GM12878 (cell line): ENCODE measurements at regions not wholly inside any gene's neighbourhood (a gene's known extent, or its start where the extent isn't known, plus 50 kb on each side); places are given as distances from the start of the nearest gene placed in this dataset.

Source experiments
- ATAC-seq: fragments of 200-7000 bp; cut with Tn5 transposase; 3 replicates; pipeline ENCODE4 v1.9.1; 2020; ENCODE audit warnings: mild to moderate bottlenecking, moderate library complexity
- BruUV-seq: library from RNA; stranded (reverse); fragments of 400-500 nt; replicated peaks from 2 replicates; lab custom pipeline; 2021; lab: Mats Ljungman, UMichigan
- CTCF ChIA-PET: fragments of 300-600 bp; sonication (Branson Sonifier 250); formaldehyde crosslinking; extraction: SDS; loops from one replicate; lab custom pipeline; 2021; ENCODE audit warnings: inconsistent platforms; lab: Yijun Ruan, JAX
- POLR2A ChIA-PET: fragments of 350-600 bp; formaldehyde crosslinking; extraction: SDS; loops from one replicate; lab custom pipeline; 2021; ENCODE audit warnings: inconsistent platforms; lab: Charles Lee
- RAD21 ChIA-PET: fragments of 300-600 bp; sonication (Branson Sonifier 250); formaldehyde crosslinking; loops from one replicate; lab custom pipeline; 2023; ENCODE audit warnings: antibody characterized with exemption; ENCODE audit not compliant: unreplicated experiment; lab: Charles Lee
- SMC1A ChIA-PET: fragments of 300-600 bp; sonication (Branson Sonifier 250); formaldehyde crosslinking; loops from one replicate; lab custom pipeline; 2023; ENCODE audit not compliant: unreplicated experiment, uncharacterized antibody; lab: Charles Lee
- DNase-seq: peaks from one replicate; pipeline ENCODE4 v3.0.0-alpha.2; 2011; ENCODE audit warnings: low read depth, low spot score
- FAIRE-seq: peaks from 3 replicates; lab custom pipeline; 2011; peaks lifted over from hg19 to GRCh38; lab: Jason Lieb, UNC
- H2AFZ ChIP-seq: 2 replicates; pipeline ENCODE4 v1.6.0; 2011; ENCODE audit warnings: low read depth, low read length, control low read depth; ENCODE audit not compliant: control insufficient read depth
- H3K27ac ChIP-seq: 2 replicates; pipeline ENCODE4 v1.5.1; 2011; ENCODE audit warnings: control low read depth; ENCODE audit not compliant: control insufficient read depth, insufficient read depth
- H3K27me3 ChIP-seq, 2 experiments: replicated peaks in 1 of 2; 2 replicates each; pipeline versions ENCODE4 v1.6.0 to v1.6.1; 2011; ENCODE audit warnings: low read length in 1 of 2; ENCODE audit not compliant: control insufficient read depth in 2 of 2, insufficient read depth in 2 of 2
- H3K36me3 ChIP-seq, 2 experiments: 2 replicates each; pipeline ENCODE4 v1.5.1; 2011; ENCODE audit warnings: low read length in 1 of 2; ENCODE audit not compliant: control insufficient read depth in 2 of 2, insufficient read depth in 2 of 2
- H3K4me1 ChIP-seq: 2 replicates; pipeline ENCODE4 v1.6.1; 2011; ENCODE audit warnings: mild to moderate bottlenecking, low read length, moderate library complexity, mixed read lengths; ENCODE audit not compliant: control insufficient read depth, insufficient read depth
- H3K4me2 ChIP-seq: 2 replicates; pipeline ENCODE4 v1.6.0; 2011; ENCODE audit warnings: control low read depth; ENCODE audit not compliant: control insufficient read depth, insufficient read depth
- H3K4me3 ChIP-seq: fragments of 200-600 bp; sonication (generic); 2 replicates; pipeline ENCODE4 v1.5.1; 2016
- H3K79me2 ChIP-seq: 2 replicates; pipeline ENCODE4 v1.6.0; 2011; ENCODE audit warnings: low read length; ENCODE audit not compliant: control insufficient read depth, insufficient read depth
- H3K9ac ChIP-seq: 2 replicates; pipeline ENCODE4 v1.8.0; 2011; ENCODE audit warnings: low read length, control low read depth, mixed read lengths; ENCODE audit not compliant: control insufficient read depth, insufficient read depth
- H3K9me3 ChIP-seq: replicated peaks from 3 replicates; pipeline ENCODE4 v1.5.1; 2011; ENCODE audit warnings: mild to moderate bottlenecking, low read length; ENCODE audit not compliant: control insufficient read depth, insufficient read depth
- H4K20me1 ChIP-seq: 2 replicates; pipeline ENCODE4 v1.6.0; 2011; ENCODE audit not compliant: control insufficient read depth, insufficient read depth
- CBX5 ChIP-seq: sonication (generic); IDR thresholded peaks from 2 replicates; pipeline ENCODE4 v1.6.1; 2016; ENCODE audit warnings: low read depth, moderate library complexity, mild to moderate bottlenecking, inconsistent platforms
- CEBPB ChIP-seq, 2 experiments: fragments of 150-350 bp in 1 of 2; IDR thresholded peaks; 2 replicates each; pipeline ENCODE4 v1.6.1; 2012 to 2014; ENCODE audit warnings: low read depth in 2 of 2, low read length in 2 of 2, borderline replicate concordance in 1 of 2, inconsistent platforms in 1 of 2
- CHD1 ChIP-seq: IDR thresholded peaks from 2 replicates; pipeline ENCODE4 v1.6.1; 2012; ENCODE audit warnings: low read depth, low read length, improper control_type of control experiment
- FOS ChIP-seq: IDR thresholded peaks from 3 replicates; pipeline ENCODE4 v1.6.1; 2011; ENCODE audit warnings: borderline replicate concordance; ENCODE audit not compliant: insufficient read length; ENCODE audit errors: extremely low read depth
- FOXM1 ChIP-seq: IDR thresholded peaks from 2 replicates; pipeline ENCODE4 v1.6.1; 2012; ENCODE audit warnings: low read depth, mild to moderate bottlenecking, inconsistent platforms, low read length, moderate library complexity
- IRF3 ChIP-seq: fragments of 450-650 bp; IDR thresholded peaks from 2 replicates; pipeline ENCODE4 v1.6.1; 2014; ENCODE audit warnings: mild to moderate bottlenecking
- MTA3 ChIP-seq: IDR thresholded peaks from 2 replicates; pipeline ENCODE4 v1.6.1; 2012; ENCODE audit warnings: low read length, inconsistent platforms, borderline replicate concordance
- NFIC ChIP-seq: IDR thresholded peaks from 2 replicates; pipeline ENCODE4 v1.6.1; 2012; ENCODE audit warnings: low read depth, mild to moderate bottlenecking, inconsistent platforms, low read length, moderate library complexity
- NR2C1 ChIP-seq: fragments of 450-650 bp; IDR thresholded peaks from 2 replicates; pipeline ENCODE4 v1.6.1; 2017; ENCODE audit warnings: antibody characterized with exemption, mild to moderate bottlenecking, moderate library complexity
- RBBP5 ChIP-seq: fragments of 200-600 bp; sonication (generic); conservative IDR thresholded peaks from 2 replicates; pipeline ENCODE4 v1.6.1; 2016
- RELA ChIP-seq: fragments of 450-650 bp; IDR thresholded peaks from 2 replicates; pipeline ENCODE4 v1.8.0; 2014; ENCODE audit warnings: borderline replicate concordance; ENCODE audit not compliant: partially characterized antibody
- SIX5 ChIP-seq: IDR thresholded peaks from 2 replicates; pipeline ENCODE4 v1.6.1; 2011; ENCODE audit warnings: mild to moderate bottlenecking, low read depth, low read length, moderate library complexity; ENCODE audit not compliant: severe bottlenecking
- SMAD1 ChIP-seq: fragments of 450-650 bp; IDR thresholded peaks from 2 replicates; pipeline ENCODE4 v1.6.1; 2018; ENCODE audit warnings: mild to moderate bottlenecking, low read depth; ENCODE audit not compliant: partially characterized antibody
- SRF ChIP-seq, 2 experiments: IDR thresholded peaks; 2 replicates each; pipeline ENCODE4 v1.6.1; 2011; ENCODE audit warnings: low read depth in 2 of 2, low read length in 2 of 2, mild to moderate bottlenecking in 1 of 2, moderate library complexity in 1 of 2
- YBX1 ChIP-seq: fragments of 450-650 bp; IDR thresholded peaks from 2 replicates; pipeline ENCODE4 v1.6.1; 2016; ENCODE audit warnings: antibody characterized with exemption
- ZNF207 ChIP-seq: fragments of 450-650 bp; IDR thresholded peaks from 2 replicates; pipeline ENCODE4 v1.6.1; 2014; ENCODE audit warnings: antibody characterized with exemption, mild to moderate bottlenecking, borderline replicate concordance
- ZNF622 ChIP-seq: fragments of 450-650 bp; IDR thresholded peaks from 2 replicates; pipeline ENCODE4 v1.6.1; 2017; ENCODE audit warnings: mild to moderate bottlenecking, inconsistent platforms
- ZNF687 ChIP-seq: fragments of 450-650 bp; IDR thresholded peaks from 2 replicates; pipeline ENCODE4 v1.6.1; 2017; ENCODE audit warnings: mild to moderate bottlenecking, moderate library complexity
- ZSCAN29 ChIP-seq: fragments of 450-650 bp; IDR thresholded peaks from 2 replicates; pipeline ENCODE4 v1.6.1; 2017; ENCODE audit warnings: mild to moderate bottlenecking, moderate library complexity
- WGBS: methylation state at CpG from one replicate; pipeline ENCODE4 v1.1.6; 2016; ENCODE audit warnings: low lambda C conversion rate; ENCODE audit not compliant: insufficient replicate concordance, insufficient coverage; ENCODE audit errors: missing lambda C conversion rate; 5-methylcytosine and 5-hydroxymethylcytosine counted together
- in situ Hi-C: fragments of 300-500 bp; cut with MboI; formaldehyde crosslinking; loops from 9 replicates; pipeline ENCODE4 v1.14.3; 2018; ENCODE audit warnings: mixed read lengths
- intact Hi-C: fragments of 100-400 bp; cut with micrococcal nuclease; formaldehyde crosslinking; loops from one replicate; pipeline ENCODE4 v1.14.2; 2022; ENCODE audit not compliant: unreplicated experiment
- TF ChIP-seq, protein P1 (sequence below): IDR thresholded peaks from 2 replicates; pipeline ENCODE4 v1.6.1; 2012; ENCODE audit warnings: low read depth, low read length, improper control_type of control experiment

GRCh38 chr20:60506061-60506460 is 547.8 kb downstream of the CDH26 start (continued):
- TF ChIP-seq ZNF687 (no peak), CEBPB (IDR thresholded peaks at IDR 0.05; ENCODE audit: borderline replicate concordance in 1 of 2, low read depth in 2 of 2, low read length in 2 of 2) (no peak), FOS (no peak), SRF (IDR thresholded peaks at IDR 0.05; ENCODE audit: low read depth in 2 of 2, low read length in 2 of 2) (no peak), MTA3 (no peak)

DNA sequence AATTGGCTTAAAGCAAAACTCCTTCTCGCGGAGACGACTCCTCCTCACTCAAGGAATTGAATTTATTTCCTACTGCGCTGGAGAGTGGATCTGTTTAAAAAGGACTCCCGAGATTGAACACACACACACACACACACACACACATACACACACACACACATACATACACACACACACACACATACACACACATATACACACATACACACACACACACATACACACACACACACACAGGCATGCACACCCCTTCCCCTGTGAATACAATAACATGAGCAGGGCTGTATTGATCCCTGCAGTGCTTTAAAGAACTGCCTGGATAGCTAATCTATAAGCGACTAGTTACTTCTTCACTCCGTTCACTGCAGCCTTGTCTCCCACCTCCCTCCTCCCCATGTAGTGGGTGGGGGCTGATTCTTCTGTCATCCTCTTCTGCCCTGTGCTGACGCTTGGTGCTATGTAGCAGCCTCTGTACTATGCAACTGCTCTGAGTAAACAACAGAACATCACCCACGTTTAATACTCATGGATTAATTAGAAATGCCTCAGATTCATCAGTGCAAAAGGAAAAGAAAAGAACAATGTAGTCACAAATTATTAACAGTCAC is 549.0 kb downstream of the CDH26 start:
- H3K4me3 ChIP-seq, result no peak overlapping the region
- FAIRE-seq (no peak), DNase-seq (no peak), ATAC-seq (no peak)
- in situ Hi-C loops (no loop called here), intact Hi-C loops (no loop called here)
- no peaks in the 10 kb centered on the region for H4K20me1 ChIP-seq
- H3K27me3 ChIP-seq, result no peaks in the 10 kb centered on the region
- ChIA-PET CTCF (no interaction called here), POLR2A (no interaction called here), SMC1A (no interaction called here), RAD21 (no interaction called here)
- no peak overlapping the region for H3K4me2 ChIP-seq
- H3K9me3 ChIP-seq, result no peaks in the 10 kb centered on the region
- WGBS, result 49% methylated on average over 8 of the region's 9 CpGs
- no TSS peak for BruUV-seq
- H3K4me1 ChIP-seq, result no peaks in the 10 kb centered on the region
- no peak overlapping the region for H3K27ac ChIP-seq
- no peaks in the 10 kb centered on the region for H3K79me2 ChIP-seq
- H3K9ac ChIP-seq, result no peak overlapping the region
- H3K36me3 ChIP-seq, result no peaks in the 10 kb centered on the region
- H2AFZ ChIP-seq, result no peak overlapping the region
- TF ChIP-seq CHD1 (no peak), FOXM1 (no peak), IRF3 (no peak), SMAD1 (no peak), CBX5 (no peak), ZNF622 (no peak), ZNF207 (no peak), RELA (no peak), CEBPB (IDR thresholded peaks at IDR 0.05; ENCODE audit: borderline replicate concordance in 1 of 2, low read depth in 2 of 2, low read length in 2 of 2) (no peak), SIX5 (no peak), NFIC (no peak), ZSCAN29 (no peak), YBX1 (no peak), RBBP5 (no peak), NR2C1 (no peak)
- TF ChIP-seq, protein P1, sequence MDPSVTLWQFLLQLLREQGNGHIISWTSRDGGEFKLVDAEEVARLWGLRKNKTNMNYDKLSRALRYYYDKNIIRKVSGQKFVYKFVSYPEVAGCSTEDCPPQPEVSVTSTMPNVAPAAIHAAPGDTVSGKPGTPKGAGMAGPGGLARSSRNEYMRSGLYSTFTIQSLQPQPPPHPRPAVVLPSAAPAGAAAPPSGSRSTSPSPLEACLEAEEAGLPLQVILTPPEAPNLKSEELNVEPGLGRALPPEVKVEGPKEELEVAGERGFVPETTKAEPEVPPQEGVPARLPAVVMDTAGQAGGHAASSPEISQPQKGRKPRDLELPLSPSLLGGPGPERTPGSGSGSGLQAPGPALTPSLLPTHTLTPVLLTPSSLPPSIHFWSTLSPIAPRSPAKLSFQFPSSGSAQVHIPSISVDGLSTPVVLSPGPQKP, result no peak
